ENCODE measurements at regions not wholly inside any gene's neighbourhood (a gene's known extent, or its start where the extent isn't known, plus 50 kb on each side); places are given as distances from the start of the nearest gene placed in this dataset.
"Not testable (repeated sequence)": the region's sequence is repeated elsewhere in the genome, so short reads cannot be mapped to it uniquely, and the experiment has no call there.

DNA sequence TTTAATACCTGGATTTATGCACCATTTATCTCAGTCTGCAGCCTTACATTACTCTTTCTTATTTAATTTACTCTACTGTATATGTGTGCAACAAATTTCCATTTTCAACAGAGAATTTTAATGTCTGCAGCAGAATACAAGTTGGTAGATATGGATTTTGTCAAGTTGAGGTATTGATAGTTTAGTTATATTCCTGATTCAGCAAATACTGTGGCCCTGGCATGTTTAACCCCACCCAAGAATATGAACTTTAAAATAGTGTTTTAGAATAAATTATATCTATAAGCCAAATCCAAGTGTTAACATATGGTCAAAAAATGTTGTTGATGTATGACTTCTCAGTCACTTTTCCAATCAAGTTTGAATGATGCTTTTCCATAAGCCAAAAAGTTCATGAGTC, 378.4 kb upstream of the NRG3 start:
- no peak for DNase-seq

DNA sequence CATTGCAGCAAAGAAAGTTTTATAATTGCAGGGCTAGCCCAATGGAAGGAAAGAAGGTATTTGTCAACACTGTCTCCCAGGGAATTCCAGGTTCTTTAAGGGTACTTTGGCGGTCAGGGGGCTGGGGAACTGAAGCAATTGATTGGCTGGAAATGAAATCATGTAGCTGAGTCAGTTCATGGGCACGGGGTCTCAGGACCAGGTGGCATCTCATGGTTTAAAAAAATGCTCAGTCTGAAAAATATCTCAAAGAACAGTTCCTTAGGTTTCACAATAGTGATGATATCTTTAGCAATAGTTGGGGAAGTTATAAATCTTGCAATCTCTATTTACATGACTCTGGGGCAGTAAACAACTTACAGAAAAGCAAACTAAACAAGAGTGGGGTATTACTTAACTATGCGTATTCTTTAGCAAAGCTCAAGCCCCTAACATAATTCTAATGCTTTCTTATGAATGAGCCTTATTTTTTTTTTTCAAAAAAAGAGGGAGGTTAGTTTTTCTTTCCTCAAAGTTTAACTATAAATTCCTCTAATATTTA, 376.9 kb upstream of the NRG3 start:
- no peak for DNase-seq

DNA sequence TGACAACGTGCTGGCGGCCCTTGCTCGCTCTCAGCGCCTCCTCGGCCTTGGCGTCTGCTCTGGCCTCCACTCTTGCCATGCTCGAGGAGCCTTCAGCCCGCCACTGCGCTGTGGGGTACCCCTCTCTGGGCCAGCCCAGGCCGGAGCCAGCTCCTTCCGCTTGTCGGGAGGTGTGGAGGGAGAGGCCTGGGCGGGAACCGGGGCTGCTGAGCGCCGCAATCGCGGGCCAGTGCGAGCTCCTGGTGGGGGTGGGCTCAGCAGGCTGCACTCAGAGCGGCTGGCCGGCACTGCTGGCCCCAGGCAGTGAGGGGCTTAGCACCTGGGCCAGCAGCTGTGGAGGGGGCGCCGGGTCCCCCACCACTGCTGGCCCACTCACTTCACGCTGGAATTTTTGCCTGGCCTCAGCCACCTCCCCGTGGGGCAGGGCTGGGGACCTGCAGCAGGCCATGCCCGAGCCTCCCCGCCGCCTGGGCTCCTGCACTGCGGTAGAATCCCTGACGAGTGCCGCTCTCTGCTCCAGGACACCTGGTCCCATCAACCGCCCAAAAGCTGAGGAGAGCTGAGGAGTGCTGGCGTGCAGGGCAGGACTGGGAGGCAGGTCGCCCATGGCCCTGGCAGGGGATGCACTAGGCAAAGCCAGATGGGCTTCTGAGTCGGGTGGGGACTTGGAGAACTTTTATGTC, 372.2 kb upstream of the NRG3 start:
- no peak for DNase-seq

DNA sequence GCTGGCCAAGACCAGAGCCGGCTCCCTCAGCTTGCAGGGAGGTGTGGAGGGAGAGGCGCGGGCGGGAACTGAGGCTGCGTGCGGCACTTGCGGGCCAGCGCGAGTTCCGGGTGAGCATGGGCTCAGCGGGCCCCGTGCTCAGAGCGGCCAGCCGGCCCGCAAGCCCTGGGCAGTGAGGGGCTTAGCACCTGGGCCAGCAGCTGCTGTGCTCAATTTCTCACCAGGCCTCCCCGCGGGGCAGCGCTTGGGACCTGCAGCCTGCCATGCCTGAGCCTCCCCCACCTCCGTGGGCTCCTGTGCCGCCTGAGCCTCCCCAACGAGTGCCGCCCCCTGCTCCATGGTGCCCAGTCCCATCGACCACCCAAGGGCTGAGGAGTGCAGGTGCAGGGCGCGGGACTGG, 369.2 kb upstream of the NRG3 start:
- not testable (repeated sequence) for DNase-seq

DNA sequence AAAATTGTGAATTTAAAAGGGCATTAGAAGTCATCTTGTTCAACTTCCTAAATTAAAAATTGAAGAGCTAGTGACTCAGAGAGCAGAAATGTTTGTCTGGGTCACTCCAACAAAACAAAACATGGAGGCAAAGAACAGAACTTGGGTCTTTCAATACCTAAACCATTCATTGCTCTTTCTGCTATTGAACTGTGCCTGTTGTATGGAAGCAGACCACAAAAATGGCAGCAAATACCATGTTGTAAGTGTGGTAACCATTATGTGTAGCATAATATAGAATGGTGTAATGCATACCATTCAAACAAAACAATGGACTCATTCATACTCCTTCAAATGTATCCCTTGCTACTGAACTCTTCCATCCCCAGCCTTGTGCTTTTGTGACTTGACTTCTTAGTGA, 360.2 kb upstream of the NRG3 start:
- DNase-seq, result no peak

DNA sequence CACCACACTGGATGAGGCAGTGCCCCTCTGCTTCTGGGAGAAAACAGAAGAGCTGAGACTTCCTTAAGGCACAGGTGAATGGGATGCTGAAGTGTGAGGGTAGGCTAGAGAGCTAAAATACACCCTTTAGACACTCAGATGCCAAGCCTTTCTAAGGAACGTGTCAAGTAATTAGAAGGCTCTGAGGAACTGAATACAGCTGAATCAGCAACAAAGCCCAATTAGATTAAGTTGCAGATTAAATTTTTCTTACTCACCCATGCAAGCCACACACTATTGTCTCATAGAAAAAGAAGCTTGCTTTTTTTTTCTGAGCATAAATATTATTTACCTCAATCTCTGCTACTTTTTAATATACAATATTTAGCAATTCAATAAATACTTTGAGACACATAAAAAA, 354.3 kb upstream of the NRG3 start:
- no peak for DNase-seq

DNA sequence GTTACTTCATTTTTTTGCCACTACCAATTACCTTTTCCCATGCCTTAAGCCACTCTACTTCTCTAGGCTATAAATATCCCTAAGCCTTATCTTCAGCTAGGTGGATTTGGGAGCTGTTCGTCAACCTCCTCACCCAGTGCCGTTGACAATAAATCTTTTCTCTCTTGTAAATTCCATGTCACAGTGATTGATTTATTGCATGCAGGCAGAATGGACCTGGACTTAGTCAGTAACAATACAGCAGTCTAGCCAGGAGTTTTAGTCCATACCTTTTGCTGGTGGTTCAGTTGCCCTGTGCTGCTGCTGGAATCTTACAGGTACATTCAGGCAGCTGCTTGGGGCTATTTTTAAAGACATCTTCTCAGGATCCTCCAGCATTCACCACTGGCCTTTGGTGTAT, 350.5 kb upstream of the NRG3 start:
- no peak for DNase-seq

DNA sequence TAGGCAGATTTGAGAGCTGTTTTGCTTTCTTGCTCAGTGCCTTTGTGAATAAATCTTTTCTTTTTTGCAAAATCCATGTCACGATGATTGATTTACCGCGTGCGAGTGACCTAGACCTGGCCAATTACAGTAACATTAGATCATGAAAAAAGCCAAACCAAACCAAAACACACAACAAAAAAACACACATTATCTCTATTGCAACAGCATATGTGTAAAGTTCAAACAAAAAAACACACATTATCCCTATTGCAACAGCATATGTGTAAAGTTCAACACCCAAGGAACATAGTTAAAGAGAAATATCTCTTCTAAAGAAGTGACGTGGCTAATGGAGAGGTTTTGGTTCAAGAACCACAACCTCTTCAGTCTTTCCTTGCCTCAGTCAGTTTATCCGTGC, 342.6 kb upstream of the NRG3 start:
- no peak for DNase-seq

DNA sequence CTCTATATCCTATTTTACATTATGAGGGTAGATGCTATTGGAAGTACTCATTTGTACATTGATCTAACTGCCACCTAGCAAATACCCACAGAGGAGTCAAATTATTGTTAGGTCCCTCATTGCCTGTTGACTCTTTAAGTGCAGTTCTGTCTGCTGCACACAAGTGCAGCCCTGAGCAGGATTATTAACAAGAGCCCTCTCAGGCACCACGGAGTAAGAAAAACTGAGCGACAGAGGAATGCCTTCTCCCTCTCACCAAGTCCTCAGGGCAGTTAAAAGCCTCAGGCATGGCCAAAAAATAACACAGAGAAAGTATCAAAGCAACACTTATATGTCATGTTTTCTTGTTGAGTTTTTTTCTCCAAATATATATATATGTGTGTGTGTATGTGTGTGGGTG, 340.0 kb upstream of the NRG3 start:
- no peak for DNase-seq

DNA sequence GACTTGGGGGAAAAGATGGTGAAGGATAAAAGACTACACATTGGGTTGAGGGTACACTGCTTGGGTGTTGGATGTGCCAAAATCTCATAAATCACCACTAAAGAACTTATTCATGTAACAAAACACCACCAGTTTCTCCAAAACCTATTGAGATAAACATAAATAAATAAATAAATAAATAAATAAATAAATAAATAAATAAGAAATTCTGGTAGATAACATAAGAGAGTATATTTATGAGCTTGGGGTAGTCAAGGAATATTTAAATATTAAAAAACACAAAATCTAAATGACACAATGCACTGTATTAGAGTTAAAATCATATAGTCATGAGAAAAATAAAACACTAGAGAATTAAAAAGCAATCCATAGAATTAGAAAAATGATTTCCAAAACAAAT, 333.5 kb upstream of the NRG3 start:
- DNase-seq, result no peak

DNA sequence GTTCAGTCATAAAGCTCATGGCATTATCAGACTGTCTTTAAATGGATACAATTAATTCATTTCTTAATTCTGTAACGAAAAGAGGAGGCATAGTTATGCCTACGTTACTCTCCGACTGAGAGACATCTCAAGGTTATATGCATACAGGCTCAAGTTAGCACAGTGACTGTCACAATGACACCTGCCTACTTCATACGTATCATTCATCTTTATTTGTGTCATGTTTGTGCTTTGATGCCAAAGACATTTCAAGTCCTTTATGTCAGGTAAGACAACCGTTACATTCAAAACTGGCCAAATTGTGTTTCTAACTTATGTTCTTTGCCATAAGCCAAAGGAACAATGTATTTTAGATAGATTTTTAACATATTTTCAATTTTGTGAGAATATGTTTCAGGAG, 328.8 kb upstream of the NRG3 start:
- DNase-seq, result no peak

DNA sequence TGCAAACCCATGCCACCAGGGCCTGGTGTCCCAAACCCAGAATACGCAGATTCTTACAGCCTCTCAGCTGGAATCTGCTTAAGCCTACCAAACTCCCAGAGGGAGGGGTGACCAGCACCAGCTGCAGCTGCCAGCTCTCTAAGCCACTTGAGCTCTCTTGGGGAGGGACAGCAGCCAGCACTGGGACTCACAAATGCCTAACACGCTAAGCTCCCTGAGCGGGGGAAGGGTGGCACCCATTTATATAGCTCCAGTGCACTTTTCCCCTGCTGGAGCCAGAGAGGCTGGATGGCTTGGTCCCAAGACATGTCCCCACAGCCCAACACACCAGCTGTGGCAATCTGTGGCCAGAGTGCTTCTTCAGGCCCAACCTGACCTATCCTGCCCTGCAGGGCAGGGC, 326.8 kb upstream of the NRG3 start:
- no peak for DNase-seq

DNA sequence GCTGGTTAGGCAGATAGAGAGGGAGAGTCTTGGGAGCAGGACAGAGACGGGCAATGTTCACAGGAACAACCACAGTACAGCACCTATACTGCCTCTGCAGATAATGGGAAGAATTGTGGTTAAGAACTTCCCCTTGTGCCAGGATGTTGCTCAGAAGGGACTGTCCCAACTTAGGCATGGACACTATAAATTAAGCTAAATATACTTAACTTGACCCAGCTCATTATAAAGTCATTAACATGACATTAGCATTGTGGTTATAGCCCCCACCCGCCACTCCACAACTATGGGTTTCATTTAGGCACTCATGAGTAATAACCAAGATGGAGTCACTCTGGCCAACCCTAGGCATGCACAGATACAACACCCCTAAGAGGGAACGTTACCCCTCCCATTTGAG, 310.9 kb upstream of the NRG3 start:
- no peak for DNase-seq

DNA sequence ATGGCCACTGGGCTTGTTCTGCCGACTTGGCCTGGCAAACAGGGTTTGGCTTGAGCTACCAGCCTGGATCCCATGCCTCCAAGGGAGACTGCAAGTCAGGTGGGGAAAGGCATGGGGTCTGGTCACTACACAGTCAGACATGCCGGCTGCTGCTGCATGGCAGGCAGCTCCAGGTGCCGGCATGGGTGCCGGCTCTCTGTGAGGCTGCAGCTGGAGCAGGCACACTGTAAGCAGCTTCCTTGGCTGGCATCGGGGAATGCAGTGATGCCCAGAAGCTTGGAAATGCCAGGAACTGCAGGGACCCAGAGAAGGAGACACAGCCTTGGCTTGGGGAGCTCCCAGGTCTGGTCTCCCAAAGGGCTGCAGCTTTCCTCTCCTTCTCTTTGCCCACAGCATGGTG, 305.5 kb upstream of the NRG3 start:
- DNase-seq, result no peak

DNA sequence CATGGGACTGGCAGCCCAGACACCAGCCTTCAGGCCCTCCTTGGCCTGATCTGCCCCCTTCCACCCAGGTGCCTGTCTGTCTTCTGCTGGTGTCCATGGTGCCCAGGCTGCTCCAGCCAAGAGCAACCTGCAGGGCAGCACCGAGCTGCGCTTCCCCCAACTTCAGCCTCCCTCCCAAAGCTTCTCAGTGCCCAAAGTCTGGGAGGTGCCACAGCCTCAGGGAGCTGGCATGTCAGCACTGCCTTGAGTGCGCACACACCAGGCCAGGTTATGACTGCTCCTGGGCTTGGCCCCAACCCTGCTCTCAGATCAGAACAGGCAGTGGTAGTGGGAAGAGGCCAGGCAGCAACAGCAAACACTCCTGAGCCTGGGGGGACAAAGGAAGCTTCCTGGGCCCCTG, 304.6 kb upstream of the NRG3 start:
- DNase-seq, result no peak

DNA sequence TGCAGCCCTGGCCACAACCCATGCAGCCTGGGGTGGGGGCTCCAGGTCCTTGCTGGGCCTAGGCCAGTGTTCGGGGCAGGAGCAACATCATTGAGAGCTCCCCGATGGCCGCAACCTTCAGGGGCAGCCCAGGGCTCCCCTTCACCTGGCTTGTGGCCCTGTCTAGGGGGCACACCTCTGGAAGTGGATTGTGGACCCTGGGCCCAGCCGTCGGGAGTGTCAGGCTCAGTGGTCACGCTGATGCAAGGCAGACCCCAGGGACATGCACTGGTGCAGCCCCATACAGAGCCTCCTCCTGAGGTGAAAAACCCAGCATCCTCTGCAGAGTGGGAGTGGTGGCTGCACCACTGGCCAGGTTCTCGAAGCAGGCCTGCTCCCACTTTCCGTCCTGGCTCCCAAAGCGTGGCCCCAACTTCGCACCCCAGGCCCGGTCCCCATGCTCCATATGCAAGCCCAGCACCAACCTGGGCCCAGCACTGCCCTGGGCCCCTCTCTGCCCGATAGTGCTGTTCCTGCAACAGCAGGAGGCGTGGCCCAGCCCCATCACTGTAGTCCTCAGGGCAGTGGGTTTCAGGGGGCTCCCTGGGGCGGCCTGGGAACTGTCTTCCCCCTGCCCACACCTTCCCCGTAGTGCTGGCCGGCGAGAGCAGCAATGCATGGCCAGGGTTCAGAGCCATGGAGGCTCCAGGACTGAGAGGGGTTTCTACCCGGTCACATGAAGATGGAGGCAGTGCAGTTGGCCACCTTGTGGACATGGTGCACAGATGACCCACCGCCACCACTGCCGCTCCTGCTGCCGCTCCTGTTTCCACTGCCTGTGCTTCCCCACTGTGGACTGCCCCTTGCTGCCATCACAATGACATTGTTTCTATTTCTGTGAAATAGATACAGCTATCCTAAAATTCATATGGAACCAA, 303.9 kb upstream of the NRG3 start:
- no peak for DNase-seq

DNA sequence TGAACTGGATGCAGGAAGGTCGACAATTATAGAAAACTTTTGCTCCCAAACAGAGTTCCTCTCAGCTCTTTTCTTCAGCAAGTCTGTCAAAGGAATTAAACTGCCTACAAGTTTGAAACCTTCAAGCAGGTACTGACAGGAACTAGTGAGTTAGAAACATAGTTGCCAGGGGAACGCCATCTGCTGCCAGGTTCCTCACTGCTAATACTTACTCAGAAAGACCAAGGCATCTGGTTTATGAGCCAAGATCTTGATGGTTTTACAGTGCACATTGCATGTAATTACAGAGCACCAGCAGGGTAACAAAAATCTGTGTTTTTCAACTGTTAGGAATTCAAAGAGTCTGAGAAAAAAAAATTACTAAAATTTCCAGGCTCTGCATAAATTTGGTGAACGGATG, 300.0 kb upstream of the NRG3 start:
- no peak for DNase-seq

DNA sequence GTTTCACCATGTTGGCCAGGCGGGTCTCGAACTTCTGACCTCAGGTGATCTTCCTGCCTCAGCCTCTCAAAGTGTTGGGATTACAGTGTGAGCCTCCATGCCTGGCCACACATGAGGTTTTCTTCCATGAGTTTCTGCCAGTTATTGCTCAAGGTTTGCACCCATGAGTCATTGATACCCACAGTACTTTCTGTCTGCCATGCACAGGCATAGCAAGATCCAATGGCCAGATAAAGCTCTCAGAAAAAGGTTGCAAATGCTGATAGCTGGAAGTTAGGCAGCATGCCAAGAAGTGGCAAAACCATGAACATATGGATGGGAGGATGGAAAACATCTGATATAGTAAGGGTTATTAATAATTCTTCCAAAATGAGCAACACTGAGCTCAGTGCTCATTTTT, 298.7 kb upstream of the NRG3 start:
- no peak for DNase-seq

DNA sequence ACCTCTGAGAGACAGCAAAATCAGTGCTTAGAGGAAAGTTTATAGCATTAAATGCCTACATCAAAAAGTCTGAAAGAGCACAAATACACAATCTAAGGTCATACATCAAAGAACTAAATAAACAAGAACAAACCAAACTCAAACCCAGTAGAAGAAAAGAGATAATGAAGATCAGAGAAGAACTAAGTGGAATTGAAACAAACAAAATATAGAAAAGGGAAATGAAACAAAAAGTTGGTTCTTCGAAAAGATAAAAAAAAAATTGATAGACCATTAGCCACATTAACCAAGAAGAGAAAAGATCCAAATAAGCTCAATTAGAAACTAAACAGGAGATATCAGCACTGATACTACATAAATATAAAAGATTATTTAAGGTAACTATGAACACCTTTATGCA, 280.0 kb upstream of the NRG3 start:
- DNase-seq, result no peak

DNA sequence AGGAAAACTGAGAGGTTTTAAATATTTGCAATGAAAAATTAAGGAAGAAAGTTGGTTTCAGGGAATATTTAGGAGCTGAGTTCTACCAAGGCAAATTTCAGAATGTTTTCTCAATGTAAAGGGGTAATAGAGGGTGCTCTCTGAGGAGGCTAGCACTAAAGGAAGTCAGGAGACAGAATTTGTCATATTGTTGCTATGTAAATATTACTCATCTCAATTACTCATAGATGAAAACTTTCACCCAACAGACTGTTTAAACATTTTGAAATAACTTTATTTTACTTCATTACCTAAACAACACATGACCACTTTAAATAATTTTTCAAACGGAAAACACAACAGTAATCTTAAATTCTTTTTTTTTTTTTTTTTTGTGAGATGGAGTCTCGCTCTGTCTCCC, 274.8 kb upstream of the NRG3 start:
- no peak for DNase-seq

DNA sequence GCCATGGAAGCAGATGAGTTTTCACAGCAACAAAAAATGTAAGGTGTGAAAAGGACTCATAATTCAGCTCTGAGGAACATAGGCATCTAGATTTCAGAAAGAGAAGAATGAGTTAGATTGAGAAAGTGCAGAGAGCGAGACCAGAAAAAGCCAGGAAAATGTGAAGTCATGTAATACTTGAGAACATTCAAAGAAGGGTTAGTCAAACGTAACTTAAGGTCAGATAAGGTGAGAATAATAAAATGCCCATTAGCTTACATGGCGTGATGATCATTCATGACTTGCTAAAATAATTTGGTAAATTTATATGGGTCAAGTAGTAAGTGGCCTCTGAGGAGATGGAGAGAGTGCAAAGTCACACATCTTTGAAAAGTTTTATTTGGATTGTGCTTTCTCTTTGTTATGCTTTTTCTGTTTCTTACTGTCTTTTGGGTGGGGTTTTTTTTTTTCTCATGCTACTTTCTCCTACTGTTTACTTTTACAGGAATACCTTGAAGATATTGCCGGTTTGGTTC, 271.8 kb upstream of the NRG3 start:
- DNase-seq, result no peak

DNA sequence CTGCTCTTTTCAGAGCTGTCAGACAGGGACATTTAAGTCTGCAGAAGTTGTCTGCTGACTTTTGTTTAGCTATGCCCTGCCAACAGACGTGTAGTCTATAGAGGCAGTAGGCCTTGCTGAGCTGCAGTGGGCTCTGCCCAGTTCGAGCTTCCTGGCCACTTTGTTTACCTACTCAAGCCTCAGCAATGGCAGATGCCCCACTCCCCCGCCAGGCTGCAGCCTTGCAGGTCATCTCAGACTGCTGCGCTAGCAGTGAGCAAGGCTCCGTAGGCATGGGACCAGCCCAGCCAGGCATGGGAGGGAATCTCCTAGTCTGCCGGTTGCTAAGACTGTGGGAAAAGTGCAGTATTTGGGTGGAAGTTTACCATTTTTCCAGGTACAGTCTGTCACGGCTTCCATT, 230.5 kb upstream of the NRG3 start:
- DNase-seq, result not testable (repeated sequence)

DNA sequence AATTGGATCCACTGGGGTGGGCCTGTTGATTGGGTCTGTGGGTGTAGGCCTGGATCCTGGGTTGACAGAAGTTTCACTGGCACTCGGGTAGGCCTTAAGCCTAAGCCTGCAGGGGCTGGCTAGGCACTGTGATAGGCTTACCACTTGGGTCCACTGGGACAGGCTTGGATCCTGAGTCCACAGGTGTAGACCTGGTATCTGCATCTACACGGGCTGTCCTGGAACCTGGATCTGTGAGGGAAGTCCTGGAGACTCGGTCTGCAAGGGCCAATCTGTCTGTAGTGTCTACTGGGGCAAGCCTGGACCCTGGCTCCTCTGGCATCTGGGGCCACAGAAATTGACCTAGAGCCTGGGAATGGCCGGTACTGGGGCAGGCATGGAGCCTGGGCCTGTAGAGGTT, 219.0 kb upstream of the NRG3 start:
- DNase-seq, result no peak

DNA sequence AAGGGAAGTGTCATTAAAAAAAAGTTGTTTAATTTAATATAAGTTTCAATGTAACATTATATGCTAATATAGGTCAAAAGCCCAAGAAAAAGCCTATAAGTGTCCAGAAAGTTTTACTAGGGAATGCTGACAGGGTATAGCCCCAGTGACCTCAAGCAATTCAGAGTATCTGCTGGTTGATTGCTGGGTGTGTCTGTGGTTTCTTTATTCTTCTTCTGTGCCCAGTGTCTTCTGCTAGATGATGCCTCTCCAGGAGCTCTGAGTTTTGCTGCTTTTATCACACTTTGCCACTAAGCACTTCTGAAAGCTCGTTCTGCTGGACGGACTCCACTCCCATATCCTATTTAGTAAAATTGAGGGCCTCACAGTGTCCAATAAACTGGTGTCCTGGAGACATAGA, 212.2 kb upstream of the NRG3 start:
- no peak for DNase-seq

Data from activated CD8-positive, alpha-beta memory T cell treated with anti-CD3 and anti-CD28 coated beads, Interleukin-2, amount 50 U/mL, for 48 hours (primary cell).